HG02870 (cell line): ENCODE measurements at regions not wholly inside any gene's neighbourhood (a gene's known extent, or its start where the extent isn't known, plus 50 kb on each side); places are given as distances from the start of the nearest gene placed in this dataset.

Experiments used
- ATAC-seq: cut with Tn5 transposase; IDR thresholded peaks from one replicate; pipeline ENCODE4 v1.9.1; 2021; ENCODE audit warnings: mild to moderate bottlenecking, moderate library complexity; ENCODE audit not compliant: unreplicated experiment

- no peak for ATAC-seq
Measured at GRCh38 chr7:155178096-155178495, 108.0 kb downstream of the HTR5A start.

DNA sequence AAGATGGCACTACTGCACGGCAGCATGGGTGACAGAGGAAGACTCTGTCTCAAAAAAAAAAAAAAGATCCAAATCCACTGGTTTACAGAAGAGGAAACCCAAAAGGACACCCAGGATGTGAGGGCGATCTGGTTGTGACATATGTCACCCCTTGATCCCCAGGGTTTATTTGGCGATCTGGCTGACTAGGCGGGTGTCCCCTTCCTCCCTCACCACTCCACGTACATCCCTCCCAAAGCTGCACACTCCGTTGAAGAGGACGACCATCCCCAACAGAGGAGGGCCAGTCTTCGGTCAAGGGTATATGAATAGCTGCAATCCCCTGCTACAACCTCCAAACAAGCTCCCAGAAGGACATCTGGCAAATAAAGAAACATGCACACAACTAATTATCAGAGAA is 111.6 kb downstream of the HTR5A start:
- ATAC-seq, result no peak

GRCh38 chr7:155182406-155182970 is 112.4 kb downstream of the HTR5A start:
- no peak for ATAC-seq

DNA sequence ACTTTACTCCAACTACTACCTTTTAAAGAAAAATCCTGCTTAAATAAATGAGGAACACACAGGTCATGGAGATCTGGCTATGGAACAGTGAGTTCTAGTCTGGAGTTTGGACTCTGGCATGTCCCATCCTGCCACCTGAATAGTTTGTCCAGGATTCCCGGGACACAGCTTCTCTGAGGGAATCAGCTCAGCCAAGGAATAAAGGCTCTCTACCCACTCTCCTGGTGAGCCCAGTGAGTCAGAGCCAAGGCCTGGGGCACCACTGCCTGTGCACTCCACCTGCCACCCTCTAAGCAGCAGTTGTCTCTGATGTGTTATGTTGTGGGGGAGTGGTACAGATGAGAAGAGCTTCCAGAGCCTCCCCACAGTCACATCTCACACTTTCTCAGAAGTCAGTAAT is 113.5 kb downstream of the HTR5A start:
- no peak for ATAC-seq

DNA sequence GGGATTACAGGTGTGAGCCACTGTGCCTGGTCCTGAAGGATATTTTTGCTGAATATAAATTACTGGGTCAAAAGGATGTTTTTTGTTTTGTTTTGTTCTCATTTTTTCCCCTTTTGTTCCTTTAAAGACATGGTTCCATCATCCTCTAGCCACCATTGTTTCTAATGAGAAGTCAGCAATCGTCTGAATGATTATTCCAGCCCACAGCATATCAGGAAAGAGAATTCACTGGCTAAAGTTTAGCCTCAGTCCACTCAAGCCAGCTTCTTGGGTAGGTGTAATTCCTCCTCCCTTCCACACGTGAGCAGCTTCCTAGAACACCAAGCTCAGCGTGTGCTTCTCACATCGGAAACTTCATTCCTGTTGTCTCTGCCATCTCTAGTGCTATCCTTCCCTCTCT is 112.8 kb upstream of the INSIG1 start:
- no peak for ATAC-seq

DNA sequence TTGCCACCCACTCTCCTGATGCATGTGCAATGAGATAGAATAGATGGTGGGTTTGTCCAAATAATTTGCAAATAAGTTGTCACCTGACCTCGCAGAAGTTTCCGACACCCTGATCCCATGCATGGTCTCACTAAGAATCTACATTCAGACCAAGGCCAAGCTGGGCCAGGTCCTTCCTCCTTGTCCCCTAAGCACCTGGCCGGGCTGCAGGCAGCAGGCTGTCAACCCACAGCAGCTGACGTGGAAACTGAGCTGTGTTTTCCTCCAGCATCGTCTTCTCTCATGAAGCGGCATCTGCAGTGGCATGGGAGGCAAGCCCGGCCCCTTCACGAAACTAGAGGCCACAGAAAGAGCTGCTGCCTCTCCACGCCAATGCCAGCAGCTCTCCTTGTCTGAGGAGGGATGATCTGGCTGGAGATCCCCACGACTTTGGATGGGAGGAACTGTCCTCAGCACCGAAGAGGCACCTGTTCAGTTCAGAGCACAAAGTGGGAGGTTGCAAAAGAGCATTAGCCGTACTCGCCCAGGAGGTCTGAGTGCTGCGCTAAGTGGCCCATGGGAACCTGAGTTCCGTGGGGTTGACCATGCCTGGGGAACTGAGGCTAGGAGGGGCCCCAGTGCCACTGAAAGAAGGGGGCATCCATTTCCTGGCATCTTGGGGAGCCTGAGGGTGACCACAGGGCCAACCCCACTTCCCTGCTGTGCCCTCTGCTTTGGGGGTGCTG is 110.5 kb upstream of the INSIG1 start:
- no peak for ATAC-seq

GRCh38 chr7:155188357-155188756 is 109.3 kb upstream of the INSIG1 start:
- ATAC-seq, result no peak

DNA sequence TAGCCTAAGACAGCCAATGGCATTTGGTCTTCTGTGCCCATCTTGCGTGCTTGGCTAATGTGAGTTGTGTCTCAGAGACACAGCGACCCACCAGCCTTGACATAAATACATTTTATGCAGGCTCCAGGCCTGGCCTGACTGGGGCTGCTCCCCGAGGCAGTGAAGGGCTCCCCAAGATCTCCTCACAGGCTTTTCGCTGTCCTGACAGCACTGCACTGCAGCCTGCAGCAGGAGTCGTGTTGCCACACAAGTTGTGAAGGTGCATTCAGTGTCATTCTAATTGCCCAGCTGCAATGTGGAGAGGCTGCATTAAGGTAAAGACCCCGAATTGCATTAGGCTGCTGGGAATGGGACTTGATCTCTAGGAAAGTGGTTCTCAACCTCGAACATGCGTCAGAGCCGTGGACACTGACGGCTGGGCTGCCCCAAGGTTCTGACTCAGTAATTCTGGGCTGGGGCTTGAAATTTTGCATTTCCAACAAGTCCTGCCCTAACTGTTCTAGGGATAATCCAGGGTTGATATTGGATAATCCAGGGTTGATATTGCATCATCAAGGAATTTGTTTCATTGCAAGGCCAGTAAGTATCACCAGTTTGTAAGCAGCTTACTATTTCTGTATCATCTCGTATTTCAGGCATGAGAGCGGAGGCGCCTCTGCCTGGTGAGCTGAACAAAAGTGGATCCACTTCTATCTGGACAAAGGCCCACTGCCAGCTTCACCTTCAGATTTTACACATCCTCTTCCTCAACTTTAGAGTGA is 108.7 kb upstream of the INSIG1 start:
- ATAC-seq, result no peak

GRCh38 chr7:155189590-155189989 is 108.1 kb upstream of the INSIG1 start:
- no peak for ATAC-seq

DNA sequence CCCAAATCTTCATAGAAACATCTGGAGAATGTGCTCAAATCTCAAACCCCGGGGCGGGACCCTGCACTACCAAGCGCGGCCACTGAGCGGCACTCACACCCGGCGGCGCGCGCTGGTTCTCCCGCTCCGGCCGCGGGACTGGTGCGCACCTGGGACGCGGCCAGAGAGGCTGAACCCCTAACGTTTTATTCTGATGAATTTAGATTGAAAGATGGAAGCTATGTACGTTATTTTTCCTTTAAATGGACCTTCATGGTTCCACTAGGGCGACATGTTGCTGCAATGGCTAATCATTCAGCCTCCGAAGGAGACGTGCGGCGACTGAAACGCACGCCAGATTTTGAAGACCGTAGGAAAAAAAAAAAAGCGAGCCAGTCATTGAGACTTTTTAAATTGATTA is 107.0 kb upstream of the INSIG1 start:
- ATAC-seq, result no peak

DNA sequence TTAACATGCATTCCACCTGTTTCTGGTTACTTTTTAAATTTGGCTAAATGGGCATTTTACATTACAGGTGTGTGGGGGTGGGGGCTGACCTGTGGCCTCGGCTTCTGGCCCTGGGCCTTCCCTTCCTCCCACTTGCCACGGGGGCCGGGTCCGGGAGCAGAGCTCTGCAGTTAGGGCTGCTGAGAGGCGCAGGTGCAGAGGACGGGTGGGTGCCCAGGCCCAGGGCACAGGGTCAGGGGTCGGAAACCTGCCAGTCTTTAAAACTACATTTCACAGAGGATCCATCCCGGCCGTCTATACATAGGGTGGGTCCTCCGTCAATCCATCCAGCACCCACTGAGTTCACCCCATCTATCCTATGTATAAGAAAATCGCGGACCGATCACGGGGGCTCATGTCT is 106.5 kb upstream of the INSIG1 start:
- ATAC-seq, result no peak

GRCh38 chr7:155191901-155192478 is 105.7 kb upstream of the INSIG1 start:
- peak; percentile 64 for ATAC-seq

DNA sequence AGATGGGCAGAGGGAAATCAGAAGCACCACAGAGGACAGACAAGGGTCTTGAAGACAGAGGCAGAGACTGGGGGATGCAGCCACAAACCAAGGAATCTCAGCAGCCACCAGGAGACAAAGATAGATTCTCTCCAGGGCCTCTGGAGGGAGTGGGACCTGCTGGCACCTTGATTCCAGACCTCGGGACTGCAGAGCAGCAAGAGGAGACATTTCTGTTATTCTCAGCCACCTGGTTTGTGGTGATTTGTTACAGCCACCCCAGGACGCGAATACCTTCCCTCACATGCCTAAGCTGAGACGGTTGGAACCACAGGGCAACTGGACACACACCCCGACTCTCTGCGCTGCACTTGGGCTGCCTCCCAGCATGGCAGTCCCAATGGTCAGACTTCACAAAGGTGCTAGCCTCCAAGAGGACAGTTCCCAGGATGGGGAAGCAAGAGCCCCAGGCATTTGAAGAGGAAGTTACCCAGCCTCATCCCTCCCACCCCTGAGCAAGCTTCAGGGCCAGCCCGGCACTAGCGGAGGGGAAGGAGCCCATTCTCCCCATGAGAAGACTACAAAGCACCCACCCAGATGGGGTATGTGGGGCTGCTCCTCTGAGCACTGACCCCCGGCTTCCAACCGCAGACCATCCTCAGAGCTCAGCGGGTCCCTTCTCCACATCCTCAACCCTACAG is 104.6 kb upstream of the INSIG1 start:
- no peak for ATAC-seq

DNA sequence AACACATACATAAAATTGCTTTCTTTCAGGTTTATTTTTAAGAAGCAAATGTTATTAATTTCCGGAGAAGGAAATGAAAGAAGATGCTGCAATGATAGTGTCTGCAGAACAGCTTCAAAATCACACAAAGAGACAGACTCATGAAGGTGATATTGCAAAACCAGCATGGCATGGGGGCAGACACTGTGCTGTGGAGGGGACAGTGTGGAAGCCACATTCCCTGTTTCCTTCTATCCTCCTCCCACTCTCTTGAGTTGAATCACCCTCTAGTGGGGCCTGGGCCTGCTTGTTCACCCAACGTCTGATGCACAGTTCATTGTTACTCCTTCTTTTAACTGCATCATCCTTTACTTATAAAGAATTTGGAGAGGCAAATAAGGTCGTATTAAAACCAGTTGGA is 104.0 kb upstream of the INSIG1 start:
- no peak for ATAC-seq

- no peak for ATAC-seq
Measured at GRCh38 chr7:155194382-155195140, 103.1 kb upstream of the INSIG1 start.

- ATAC-seq, result no peak
Measured at GRCh38 chr7:155195939-155196523, 101.6 kb upstream of the INSIG1 start.

DNA sequence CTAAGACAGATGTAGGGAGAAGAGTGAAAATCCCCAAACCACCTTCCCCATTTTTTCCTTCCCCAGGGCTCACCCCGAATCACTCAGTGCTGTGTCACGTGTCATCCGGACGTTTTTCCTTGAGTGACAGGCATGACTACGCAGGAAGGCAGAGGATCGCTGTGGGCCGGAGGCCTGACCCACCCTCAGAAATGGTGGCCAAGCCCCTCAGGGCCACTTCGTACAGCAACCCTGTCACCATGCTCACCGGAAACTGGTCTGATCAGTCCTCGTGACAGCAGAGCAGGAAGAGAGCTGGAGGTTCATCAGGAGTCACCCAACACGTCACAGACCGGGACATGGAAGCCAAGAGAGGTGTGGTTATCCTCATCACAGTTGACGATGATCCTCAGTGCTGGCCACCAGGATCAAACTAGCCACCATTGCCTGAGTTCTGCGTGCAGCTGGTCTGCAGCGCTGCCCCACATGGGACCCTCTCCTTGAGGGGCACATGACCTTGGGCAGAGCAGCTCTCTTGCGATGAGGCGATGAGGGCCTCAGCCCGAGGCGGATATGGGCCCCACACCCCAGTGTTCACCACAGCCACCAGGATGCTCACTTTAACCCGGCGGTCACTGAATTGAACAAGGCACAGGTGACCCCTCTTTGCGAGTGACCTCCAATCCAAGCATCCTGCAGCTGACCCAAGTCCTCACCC is 99.3 kb upstream of the INSIG1 start:
- ATAC-seq, result no peak

GRCh38 chr7:155198901-155199845 is 98.5 kb upstream of the INSIG1 start:
- ATAC-seq, result peak; percentile 90
